ENCODE measurements at regions not wholly inside any gene's neighbourhood (a gene's known extent, or its start where the extent isn't known, plus 50 kb on each side); places are given as distances from the start of the nearest gene placed in this dataset.

GRCh38 chr7:47663213-47663612 lies 81.3 kb upstream of the TNS3 start:
- DNase-seq: no peak

- DNase-seq: no peak
These were observed 79.3 kb upstream of the TNS3 start for GRCh38 chr7:47661051-47661714.

GRCh38 chr7:47659664-47660462 lies 78.0 kb upstream of the TNS3 start:
- DNase-seq: no peak

- no peak for DNase-seq
These were observed 77.2 kb upstream of the TNS3 start for GRCh38 chr7:47658886-47659635.

- DNase-seq: no peak
These were observed 75.2 kb upstream of the TNS3 start for GRCh38 chr7:47657126-47657525.

GRCh38 chr7:47654672-47655298 lies 72.9 kb upstream of the TNS3 start:
- no peak for DNase-seq

GRCh38 chr7:47653550-47654411 lies 71.9 kb upstream of the TNS3 start:
- DNase-seq: no peak

GRCh38 chr7:47652591-47652990 lies 70.7 kb upstream of the TNS3 start:
- DNase-seq: no peak

- no peak for DNase-seq
These were observed 69.7 kb upstream of the TNS3 start for GRCh38 chr7:47651355-47652317.

GRCh38 chr7:47649919-47650318 lies 68.0 kb upstream of the TNS3 start:
- DNase-seq: no peak

- no peak for DNase-seq
These were observed 66.5 kb upstream of the TNS3 start for GRCh38 chr7:47648275-47648925.

- no peak for DNase-seq
These were observed 66.0 kb upstream of the TNS3 start for GRCh38 chr7:47647918-47648250.

GRCh38 chr7:47647181-47647917 lies 65.4 kb upstream of the TNS3 start:
- DNase-seq: no peak

- no peak for DNase-seq
These were observed 61.9 kb upstream of the TNS3 start for GRCh38 chr7:47643716-47644400.

GRCh38 chr7:47640265-47640664 lies 58.4 kb upstream of the TNS3 start:
- DNase-seq: no peak

GRCh38 chr7:47639495-47640110 lies 57.7 kb upstream of the TNS3 start:
- DNase-seq: no peak

- DNase-seq: peak; percentile 24
These were observed 56.9 kb upstream of the TNS3 start for GRCh38 chr7:47638679-47639315.

Measured in occipital lobe (tissue), 1 donor.